ENCODE measurements at regions not wholly inside any gene's neighbourhood (a gene's known extent, or its start where the extent isn't known, plus 50 kb on each side); places are given as distances from the start of the nearest gene placed in this dataset.

DNA sequence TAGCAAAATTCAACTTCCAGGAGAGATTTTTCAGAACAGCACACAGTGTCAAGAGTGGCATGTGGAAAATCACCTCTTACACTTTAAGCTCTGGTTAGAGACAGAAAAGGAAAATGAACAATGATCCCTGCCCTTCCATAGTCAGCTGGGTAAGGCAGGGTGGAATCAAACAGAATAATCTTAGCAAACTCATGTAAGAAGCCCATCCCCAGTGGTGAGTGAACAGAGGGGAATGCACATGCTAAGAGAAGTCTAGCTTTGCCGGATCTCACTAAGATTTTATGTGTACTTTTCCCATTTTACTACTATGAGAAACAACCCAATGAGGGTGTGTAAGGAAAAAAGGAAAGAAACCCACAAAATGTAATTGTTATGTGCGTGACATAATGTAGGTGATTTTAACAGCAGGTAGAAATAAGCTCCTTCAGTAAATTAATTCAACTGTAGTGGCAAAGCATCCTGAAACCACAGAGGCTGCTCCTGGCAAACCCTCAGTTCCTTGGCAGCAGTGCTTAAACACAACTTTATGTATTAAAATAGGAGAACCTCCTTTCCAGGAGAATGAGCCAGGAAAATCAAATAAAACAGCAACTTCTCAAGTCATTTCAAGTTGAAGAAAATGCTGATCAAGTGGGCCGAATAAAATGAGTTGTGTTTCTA lies 366.0 kb upstream of the TRPC7 start:
- TF ChIP-seq, protein P1, sequence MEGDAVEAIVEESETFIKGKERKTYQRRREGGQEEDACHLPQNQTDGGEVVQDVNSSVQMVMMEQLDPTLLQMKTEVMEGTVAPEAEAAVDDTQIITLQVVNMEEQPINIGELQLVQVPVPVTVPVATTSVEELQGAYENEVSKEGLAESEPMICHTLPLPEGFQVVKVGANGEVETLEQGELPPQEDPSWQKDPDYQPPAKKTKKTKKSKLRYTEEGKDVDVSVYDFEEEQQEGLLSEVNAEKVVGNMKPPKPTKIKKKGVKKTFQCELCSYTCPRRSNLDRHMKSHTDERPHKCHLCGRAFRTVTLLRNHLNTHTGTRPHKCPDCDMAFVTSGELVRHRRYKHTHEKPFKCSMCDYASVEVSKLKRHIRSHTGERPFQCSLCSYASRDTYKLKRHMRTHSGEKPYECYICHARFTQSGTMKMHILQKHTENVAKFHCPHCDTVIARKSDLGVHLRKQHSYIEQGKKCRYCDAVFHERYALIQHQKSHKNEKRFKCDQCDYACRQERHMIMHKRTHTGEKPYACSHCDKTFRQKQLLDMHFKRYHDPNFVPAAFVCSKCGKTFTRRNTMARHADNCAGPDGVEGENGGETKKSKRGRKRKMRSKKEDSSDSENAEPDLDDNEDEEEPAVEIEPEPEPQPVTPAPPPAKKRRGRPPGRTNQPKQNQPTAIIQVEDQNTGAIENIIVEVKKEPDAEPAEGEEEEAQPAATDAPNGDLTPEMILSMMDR (IDR thresholded peaks at IDR 0.05; ENCODE audit: unreplicated experiment), result no peak
- Mint-ChIP-seq H3K9me3 (ENCODE audit: unreplicated experiment) (no peaks in the 10 kb centered on the region), H3K27ac (ENCODE audit: unreplicated experiment) (no peak overlapping the region), H3K36me3 (ENCODE audit: low read depth, unreplicated experiment) (peaks cover 4% of the 10 kb centered on the region), H3K4me1 (ENCODE audit: unreplicated experiment) (peaks cover 10% of the 10 kb centered on the region), H3K4me3 (ENCODE audit: unreplicated experiment) (no peak overlapping the region), H3K27me3 (ENCODE audit: unreplicated experiment) (no peaks in the 10 kb centered on the region)
- DNase-seq (ENCODE audit: low spot score), result no peak

DNA sequence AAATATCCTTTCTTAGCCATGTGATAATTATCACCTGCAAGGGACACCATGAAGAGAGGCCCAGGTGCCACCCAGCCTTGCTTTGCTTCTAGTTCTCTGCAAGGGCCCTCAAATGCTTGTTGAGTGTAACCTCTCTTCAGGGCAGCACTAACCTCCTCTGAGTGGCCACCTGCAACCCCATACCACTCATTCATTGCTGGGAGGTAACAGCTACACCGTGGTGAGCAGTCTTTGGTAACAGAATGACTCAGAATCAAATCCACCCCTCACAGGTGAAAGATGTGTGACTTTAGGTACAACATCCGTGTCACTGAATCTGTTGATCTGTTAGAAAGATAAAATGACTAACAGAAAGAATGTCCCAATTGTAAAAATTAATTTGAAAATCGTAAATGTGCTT lies 365.1 kb upstream of the TRPC7 start:
- TF ChIP-seq, protein P1 (IDR thresholded peaks at IDR 0.05; ENCODE audit: unreplicated experiment), result no peak
- Mint-ChIP-seq H3K4me3 (ENCODE audit: unreplicated experiment) (no peak overlapping the region), H3K27me3 (ENCODE audit: unreplicated experiment) (no peaks in the 10 kb centered on the region), H3K36me3 (ENCODE audit: low read depth, unreplicated experiment) (peaks cover 4% of the 10 kb centered on the region), H3K27ac (ENCODE audit: unreplicated experiment) (no peak overlapping the region), H3K4me1 (ENCODE audit: unreplicated experiment) (peaks cover 7% of the 10 kb centered on the region), H3K9me3 (ENCODE audit: unreplicated experiment) (no peaks in the 10 kb centered on the region)
- DNase-seq (ENCODE audit: low spot score), result no peak

DNA sequence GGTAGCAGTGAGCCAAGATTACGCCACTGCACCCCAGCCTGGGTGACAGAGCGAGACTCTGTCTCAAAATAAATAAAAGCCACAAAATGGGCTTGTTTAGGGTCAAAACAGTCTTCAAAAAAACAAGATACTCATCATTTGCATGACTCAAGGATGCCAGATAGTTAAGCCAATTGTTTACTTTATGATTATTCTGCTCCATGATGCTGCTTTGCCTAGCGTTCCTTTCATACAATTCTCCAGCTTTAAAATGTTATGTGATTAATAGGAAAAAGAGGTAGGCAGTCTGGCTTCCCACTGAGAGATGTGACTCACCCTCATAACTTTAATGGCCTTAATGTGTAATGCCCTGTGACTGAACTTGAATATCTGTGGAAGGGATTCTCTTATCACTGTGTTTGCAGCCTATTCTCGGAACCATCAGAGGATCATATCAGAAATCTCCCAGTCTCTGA lies 364.6 kb upstream of the TRPC7 start:
- DNase-seq (ENCODE audit: low spot score), result no peak
- TF ChIP-seq, protein P1 (IDR thresholded peaks at IDR 0.05; ENCODE audit: unreplicated experiment), result no peak
- Mint-ChIP-seq H3K36me3 (ENCODE audit: low read depth, unreplicated experiment) (peaks cover 4% of the 10 kb centered on the region), H3K27ac (ENCODE audit: unreplicated experiment) (no peak overlapping the region), H3K9me3 (ENCODE audit: unreplicated experiment) (no peaks in the 10 kb centered on the region), H3K4me3 (ENCODE audit: unreplicated experiment) (no peak overlapping the region), H3K4me1 (ENCODE audit: unreplicated experiment) (peaks cover 5% of the 10 kb centered on the region), H3K27me3 (ENCODE audit: unreplicated experiment) (no peaks in the 10 kb centered on the region)

DNA sequence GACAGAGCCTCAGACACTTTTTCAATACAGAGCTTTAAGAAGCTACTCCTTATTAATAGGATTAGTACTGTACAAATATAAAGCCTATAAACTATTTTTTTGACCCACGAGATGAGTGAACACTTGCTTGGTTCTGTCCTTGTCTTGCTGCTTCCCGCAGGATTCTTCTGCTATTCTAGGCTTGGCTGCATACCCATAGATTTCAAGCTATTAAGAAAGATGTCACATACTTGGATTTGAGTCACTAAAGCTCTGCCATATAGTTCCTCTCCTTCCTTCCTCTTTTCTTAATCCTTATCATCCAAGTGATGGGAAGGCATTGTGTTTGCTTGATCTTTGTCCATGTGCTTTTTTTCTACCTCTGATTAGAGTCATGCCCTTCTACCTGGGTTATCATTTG lies 361.2 kb upstream of the TRPC7 start:
- H3K27me3 Mint-ChIP-seq (ENCODE audit: unreplicated experiment), result no peaks in the 10 kb centered on the region
- TF ChIP-seq, protein P1 (IDR thresholded peaks at IDR 0.05; ENCODE audit: unreplicated experiment), result no peak
- H3K4me1 Mint-ChIP-seq (ENCODE audit: unreplicated experiment), result peaks cover 2% of the 10 kb centered on the region
- H3K9me3 Mint-ChIP-seq (ENCODE audit: unreplicated experiment), result no peaks in the 10 kb centered on the region
- no peak overlapping the region for H3K27ac Mint-ChIP-seq (ENCODE audit: unreplicated experiment)
- DNase-seq (ENCODE audit: low spot score), result no peak
- no peak overlapping the region for H3K4me3 Mint-ChIP-seq (ENCODE audit: unreplicated experiment)
- H3K36me3 Mint-ChIP-seq (ENCODE audit: low read depth, unreplicated experiment), result no peaks in the 10 kb centered on the region

DNA sequence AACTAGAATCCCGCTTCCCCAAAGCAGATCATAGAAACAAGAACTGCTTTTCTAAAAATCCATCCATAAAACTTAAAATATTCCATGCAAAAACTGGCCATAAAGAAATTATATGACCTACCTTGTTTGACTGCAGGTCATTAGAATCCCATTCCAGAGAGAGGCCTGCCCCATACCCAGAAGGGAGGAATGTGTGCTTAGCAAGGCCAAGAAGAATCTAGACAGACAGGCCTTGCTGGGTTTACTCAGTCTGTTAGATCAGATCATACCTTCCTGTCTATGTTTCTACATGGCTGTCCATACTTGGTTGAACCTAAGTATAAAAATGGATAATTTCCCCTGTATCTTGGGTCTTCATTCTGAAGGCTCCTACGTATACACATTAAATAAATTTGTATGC lies 358.8 kb upstream of the TRPC7 start:
- no peaks in the 10 kb centered on the region for H3K36me3 Mint-ChIP-seq (ENCODE audit: low read depth, unreplicated experiment)
- H3K27ac Mint-ChIP-seq (ENCODE audit: unreplicated experiment), result no peak overlapping the region
- H3K9me3 Mint-ChIP-seq (ENCODE audit: unreplicated experiment), result no peaks in the 10 kb centered on the region
- DNase-seq (ENCODE audit: low spot score), result no peak
- TF ChIP-seq, protein P1 (IDR thresholded peaks at IDR 0.05; ENCODE audit: unreplicated experiment), result no peak
- peaks cover 5% of the 10 kb centered on the region for H3K4me1 Mint-ChIP-seq (ENCODE audit: unreplicated experiment)
- H3K4me3 Mint-ChIP-seq (ENCODE audit: unreplicated experiment), result no peak overlapping the region
- H3K27me3 Mint-ChIP-seq (ENCODE audit: unreplicated experiment), result no peaks in the 10 kb centered on the region
